ENCODE measurements at regions not wholly inside any gene's neighbourhood (a gene's known extent, or its start where the extent isn't known, plus 50 kb on each side); places are given as distances from the start of the nearest gene placed in this dataset.
"Not testable (repeated sequence)": the region's sequence is repeated elsewhere in the genome, so short reads cannot be mapped to it uniquely, and the experiment has no call there.

GRCh38 chr12:4156317-4156716 is 117.2 kb upstream of the CCND2 start:
- Histone ChIP-seq H3K36me3 (replicated peaks) (no peaks in the 10 kb centered on the region), H3K27me3 (replicated peaks) (no peaks in the 10 kb centered on the region), H3K4me3 (ENCODE audit: low read depth, low read length) (no peak overlapping the region), H3K27ac (no peak overlapping the region)
- DNase-seq, result no peak
- TF ChIP-seq, protein P1, sequence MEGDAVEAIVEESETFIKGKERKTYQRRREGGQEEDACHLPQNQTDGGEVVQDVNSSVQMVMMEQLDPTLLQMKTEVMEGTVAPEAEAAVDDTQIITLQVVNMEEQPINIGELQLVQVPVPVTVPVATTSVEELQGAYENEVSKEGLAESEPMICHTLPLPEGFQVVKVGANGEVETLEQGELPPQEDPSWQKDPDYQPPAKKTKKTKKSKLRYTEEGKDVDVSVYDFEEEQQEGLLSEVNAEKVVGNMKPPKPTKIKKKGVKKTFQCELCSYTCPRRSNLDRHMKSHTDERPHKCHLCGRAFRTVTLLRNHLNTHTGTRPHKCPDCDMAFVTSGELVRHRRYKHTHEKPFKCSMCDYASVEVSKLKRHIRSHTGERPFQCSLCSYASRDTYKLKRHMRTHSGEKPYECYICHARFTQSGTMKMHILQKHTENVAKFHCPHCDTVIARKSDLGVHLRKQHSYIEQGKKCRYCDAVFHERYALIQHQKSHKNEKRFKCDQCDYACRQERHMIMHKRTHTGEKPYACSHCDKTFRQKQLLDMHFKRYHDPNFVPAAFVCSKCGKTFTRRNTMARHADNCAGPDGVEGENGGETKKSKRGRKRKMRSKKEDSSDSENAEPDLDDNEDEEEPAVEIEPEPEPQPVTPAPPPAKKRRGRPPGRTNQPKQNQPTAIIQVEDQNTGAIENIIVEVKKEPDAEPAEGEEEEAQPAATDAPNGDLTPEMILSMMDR (IDR thresholded peaks at IDR 0.05; ENCODE audit: low read depth, low read length, missing control alignments), result no peak
- in situ Hi-C loops (cut with HindIII; ENCODE audit: low pct_ligation_motif_present, low sequenced_read_pairs), result no loop called here

DNA sequence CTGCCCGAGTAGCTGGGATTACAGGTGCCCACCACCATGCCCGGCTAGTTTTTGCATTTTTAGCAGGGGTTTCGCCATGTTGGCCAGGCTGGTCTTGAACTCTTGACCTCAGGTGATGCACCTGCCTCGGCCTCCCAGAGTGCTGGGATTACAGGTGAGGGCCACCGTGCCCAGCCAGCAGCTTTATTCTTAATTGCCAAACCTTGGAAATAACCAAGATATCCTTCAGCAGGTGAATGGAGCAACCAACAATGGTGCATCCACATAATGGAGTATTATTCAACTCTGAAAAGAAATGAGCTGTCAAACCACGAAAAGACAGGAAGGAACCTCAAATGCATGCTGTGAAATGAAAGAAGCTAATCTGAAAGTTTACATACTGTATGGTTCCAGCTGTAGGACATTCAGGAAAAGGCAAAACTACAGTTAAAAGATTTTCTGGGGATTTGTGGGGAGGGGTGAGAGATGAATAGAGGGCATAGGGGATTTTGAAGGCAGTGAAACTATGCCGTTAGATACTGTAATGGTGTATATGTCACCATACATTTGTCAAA is 118.8 kb upstream of the CCND2 start:
- Histone ChIP-seq H3K4me3 (ENCODE audit: low read depth, low read length) (no peak overlapping the region), H3K27me3 (replicated peaks) (no peaks in the 10 kb centered on the region), H3K36me3 (replicated peaks) (no peaks in the 10 kb centered on the region), H3K27ac (no peak overlapping the region)
- in situ Hi-C loops (cut with HindIII; ENCODE audit: low pct_ligation_motif_present, low sequenced_read_pairs), result no loop called here
- DNase-seq, result no peak
- TF ChIP-seq, protein P1 (IDR thresholded peaks at IDR 0.05; ENCODE audit: low read depth, low read length, missing control alignments), result no peak

- DNase-seq, result no peak
- H3K27ac ChIP-seq, result no peak overlapping the region
- no peak overlapping the region for H3K4me3 ChIP-seq (ENCODE audit: low read depth, low read length)
- in situ Hi-C loops (cut with HindIII; ENCODE audit: low pct_ligation_motif_present, low sequenced_read_pairs), result no loop called here
- no peaks in the 10 kb centered on the region for H3K27me3 ChIP-seq (replicated peaks)
- TF ChIP-seq, protein P1 (IDR thresholded peaks at IDR 0.05; ENCODE audit: low read depth, low read length, missing control alignments), result no peak
- no peaks in the 10 kb centered on the region for H3K36me3 ChIP-seq (replicated peaks)
Measured at GRCh38 chr12:4153343-4153892, 120.1 kb upstream of the CCND2 start.

DNA sequence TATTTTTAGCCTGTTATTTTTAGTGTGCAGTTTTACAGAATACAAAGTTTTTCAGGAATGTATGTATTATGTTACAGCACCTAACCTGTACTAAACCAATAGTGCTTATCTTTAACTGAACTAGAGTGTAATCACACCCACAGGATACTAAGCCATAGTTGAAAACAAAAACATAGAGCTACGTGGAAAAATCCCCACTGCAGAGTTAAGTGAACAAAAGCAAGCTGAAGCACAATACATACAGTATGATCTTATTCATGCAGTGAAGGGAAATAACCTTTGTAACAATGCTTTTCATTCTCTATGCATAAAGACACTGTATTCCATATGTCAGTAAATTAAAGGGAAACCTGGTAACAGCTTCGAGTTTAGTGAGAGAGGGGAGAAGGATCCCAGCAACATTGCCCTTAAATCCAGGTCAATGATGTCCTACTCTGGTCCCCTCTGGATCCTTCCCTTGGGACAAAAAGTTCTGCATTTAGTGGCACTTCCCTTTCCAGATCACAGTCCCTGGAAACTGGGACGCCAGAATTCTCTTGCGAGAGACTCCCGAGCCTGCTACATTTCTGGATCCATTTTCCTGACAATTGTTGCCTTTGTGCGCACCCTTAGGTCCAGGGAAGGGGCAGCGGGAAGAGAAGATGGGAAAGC is 121.3 kb upstream of the CCND2 start:
- in situ Hi-C loops (cut with HindIII; ENCODE audit: low pct_ligation_motif_present, low sequenced_read_pairs), result no loop called here
- no peak for DNase-seq
- Histone ChIP-seq H3K27ac (no peak overlapping the region), H3K27me3 (replicated peaks) (no peaks in the 10 kb centered on the region), H3K4me3 (ENCODE audit: low read depth, low read length) (no peak overlapping the region), H3K36me3 (replicated peaks) (no peaks in the 10 kb centered on the region)
- TF ChIP-seq, protein P1 (IDR thresholded peaks at IDR 0.05; ENCODE audit: low read depth, low read length, missing control alignments), result no peak

DNA sequence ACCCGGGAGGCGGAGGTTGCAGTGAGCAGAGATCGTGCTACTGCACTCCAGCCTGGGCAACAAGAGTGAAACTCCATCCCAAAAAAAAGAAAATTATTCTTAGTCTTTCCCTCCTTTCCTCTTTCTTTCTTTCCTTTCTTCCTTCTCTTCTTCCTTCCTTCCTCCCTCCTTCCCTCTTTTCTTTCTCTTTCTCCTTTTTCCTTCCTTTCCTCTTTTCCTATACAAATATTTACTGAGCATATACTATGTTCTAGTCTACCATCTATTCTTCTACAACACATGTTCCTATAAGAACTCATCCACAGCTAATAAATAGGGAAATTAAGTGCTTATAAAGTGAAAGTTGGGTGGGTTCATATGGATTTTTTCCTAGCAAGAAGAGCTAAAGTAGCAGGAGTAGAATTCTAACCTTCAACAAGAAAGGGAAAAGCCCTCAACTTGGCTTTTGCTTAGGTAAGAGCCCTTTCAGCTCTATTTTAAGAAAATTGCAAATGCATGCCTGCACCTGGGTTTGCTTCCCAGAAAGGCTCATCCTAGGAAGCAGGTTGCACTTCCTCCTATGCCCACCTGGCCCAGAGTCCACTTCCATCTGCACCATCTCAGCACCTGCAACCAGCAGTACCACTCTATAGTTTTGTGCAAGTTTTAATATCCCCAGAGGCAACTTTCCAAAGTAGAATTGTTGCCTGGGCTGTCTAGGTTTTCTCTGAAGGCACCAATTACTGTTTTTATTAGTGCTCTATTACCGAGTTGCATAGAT is 122.0 kb upstream of the CCND2 start:
- TF ChIP-seq, protein P1 (IDR thresholded peaks at IDR 0.05; ENCODE audit: low read depth, low read length, missing control alignments), result no peak
- Histone ChIP-seq H3K27ac (no peak overlapping the region), H3K4me3 (ENCODE audit: low read depth, low read length) (no peak overlapping the region), H3K27me3 (replicated peaks) (no peaks in the 10 kb centered on the region), H3K36me3 (replicated peaks) (no peaks in the 10 kb centered on the region)
- in situ Hi-C loops (cut with HindIII; ENCODE audit: low pct_ligation_motif_present, low sequenced_read_pairs), result no loop called here
- no peak for DNase-seq

GRCh38 chr12:4150355-4150754 is 123.2 kb upstream of the CCND2 start:
- H3K36me3 ChIP-seq (replicated peaks); H3K4me3 ChIP-seq (ENCODE audit: low read depth, low read length); in situ Hi-C loops (cut with HindIII; ENCODE audit: low pct_ligation_motif_present, low sequenced_read_pairs); H3K27ac ChIP-seq; H3K27me3 ChIP-seq (replicated peaks); DNase-seq: not testable (repeated sequence)

Data from brain microvascular endothelial cell (primary cell).